Right ventricle myocardium inferior (tissue), 1 donor: ENCODE measurements at regions not wholly inside any gene's neighbourhood (a gene's known extent, or its start where the extent isn't known, plus 50 kb on each side); places are given as distances from the start of the nearest gene placed in this dataset.

Source experiments
- ATAC-seq: fragments of 200-7000 bp; cut with Tn5 transposase; one replicate; pipeline ENCODE4 v1.9.1; 2020; ENCODE audit warnings: mild to moderate bottlenecking, moderate library complexity
- DNase-seq: peaks from one replicate; pipeline ENCODE4 v3.0.0; 2021; ENCODE audit errors: missing footprints
- intact Hi-C: fragments of 100-400 bp; cut with DNase I; formaldehyde crosslinking; loops from one replicate; pipeline ENCODE4 v1.11.0; 2022
- donor health status: DM: no; HTN: yes; CAD: no; lungs with severe emphysema.

GRCh38 chr6:54770328-54770727 is 76.2 kb upstream of the FAM83B start:
- ATAC-seq (no peak), DNase-seq (no peak)
- intact Hi-C loops, result no loop called here

GRCh38 chr6:54771968-54772367 is 74.6 kb upstream of the FAM83B start:
- DNase-seq, result no peak
- intact Hi-C loops, result no loop called here
- no peak for ATAC-seq

GRCh38 chr6:54772610-54773009 is 74.0 kb upstream of the FAM83B start:
- ATAC-seq, result no peak
- DNase-seq, result no peak
- intact Hi-C loops, result no loop called here

GRCh38 chr6:54775576-54775975 is 71.0 kb upstream of the FAM83B start:
- intact Hi-C loops, result no loop called here
- ATAC-seq (no peak), DNase-seq (no peak)

GRCh38 chr6:54776891-54777290 is 69.7 kb upstream of the FAM83B start:
- ATAC-seq (no peak), DNase-seq (no peak)
- intact Hi-C loops, result no loop called here

GRCh38 chr6:54778731-54779130 is 67.8 kb upstream of the FAM83B start:
- intact Hi-C loops, result no loop called here
- ATAC-seq (no peak), DNase-seq (no peak)

GRCh38 chr6:54784011-54784410 is 62.6 kb upstream of the FAM83B start:
- ATAC-seq (no peak), DNase-seq (no peak)
- intact Hi-C loops, result no loop called here

GRCh38 chr6:54786154-54786553 is 60.4 kb upstream of the FAM83B start:
- ATAC-seq, result no peak
- intact Hi-C loops, result no loop called here
- DNase-seq, result no peak

- intact Hi-C loops, result no loop called here
- DNase-seq (no peak), ATAC-seq (no peak)
Measured at GRCh38 chr6:54787825-54788224, 58.7 kb upstream of the FAM83B start.
